SW 1271 (cell line): ENCODE measurements at regions not wholly inside any gene's neighbourhood (a gene's known extent, or its start where the extent isn't known, plus 50 kb on each side); places are given as distances from the start of the nearest gene placed in this dataset.

ENCODE experiments used
- DNase-seq, 2 experiments: peaks; one replicate each; lab custom pipeline; 2025; lab: John Stamatoyannopoulos, UW

- DNase-seq, result no peak
Observed at GRCh38 chr15:66905954-66906353, 159.4 kb upstream of the SMAD3 start.

- no peak for DNase-seq
Observed at GRCh38 chr15:66906668-66907614, 158.5 kb upstream of the SMAD3 start.

GRCh38 chr15:66907826-66908743 is 157.3 kb upstream of the SMAD3 start:
- DNase-seq, result no peak

GRCh38 chr15:66908744-66909095 is 156.7 kb upstream of the SMAD3 start:
- no peak for DNase-seq

GRCh38 chr15:66909381-66909890 is 156.0 kb upstream of the SMAD3 start:
- DNase-seq, result no peak

- no peak for DNase-seq
Observed at GRCh38 chr15:66911131-66911700, 154.2 kb upstream of the SMAD3 start.

- DNase-seq, result no peak
Observed at GRCh38 chr15:66912001-66912400, 153.4 kb upstream of the SMAD3 start.

- no peak for DNase-seq
Observed at GRCh38 chr15:66912441-66912840, 153.0 kb upstream of the SMAD3 start.

GRCh38 chr15:66917904-66918448 is 147.4 kb upstream of the SMAD3 start:
- no peak for DNase-seq

GRCh38 chr15:66919421-66919820 is 146.0 kb upstream of the SMAD3 start:
- no peak for DNase-seq

GRCh38 chr15:66921319-66921915 is 144.0 kb upstream of the SMAD3 start:
- no peak for DNase-seq

- no peak for DNase-seq
Observed at GRCh38 chr15:66922608-66923007, 142.8 kb upstream of the SMAD3 start.

- peak in 1 of 2 experiments; percentile 44 for DNase-seq
Observed at GRCh38 chr15:66923438-66923881, 141.9 kb upstream of the SMAD3 start.

GRCh38 chr15:66924889-66925288 is 140.5 kb upstream of the SMAD3 start:
- DNase-seq, result no peak

- DNase-seq, result no peak
Observed at GRCh38 chr15:66925721-66926120, 139.7 kb upstream of the SMAD3 start.

- DNase-seq, result no peak
Observed at GRCh38 chr15:66927201-66928077, 138.0 kb upstream of the SMAD3 start.

- no peak for DNase-seq
Observed at GRCh38 chr15:66928101-66928500, 137.3 kb upstream of the SMAD3 start.

GRCh38 chr15:66928784-66929183 is 136.6 kb upstream of the SMAD3 start:
- DNase-seq, result no peak

- no peak for DNase-seq
Observed at GRCh38 chr15:66929843-66930402, 135.5 kb upstream of the SMAD3 start.
